Activated CD8-positive, alpha-beta T cell treated with anti-CD3 and anti-CD28 coated beads for 36 hours (primary cell): ENCODE measurements at regions not wholly inside any gene's neighbourhood (a gene's known extent, or its start where the extent isn't known, plus 50 kb on each side); places are given as distances from the start of the nearest gene placed in this dataset.

Experiments used
- ATAC-seq: fragments of 200-7000 bp; cut with Tn5 transposase; one replicate; pipeline ENCODE4 v1.10.0; 2021; ENCODE audit warnings: mild to moderate bottlenecking, moderate library complexity
- CTCF ChIA-PET: fragments of 350-600 bp; sonication (Branson Sonifier 250); formaldehyde crosslinking; loops from one replicate; lab custom pipeline; 2021; ENCODE audit warnings: antibody characterized with exemption; lab: Charles Lee
- POLR2A ChIA-PET: fragments of 350-600 bp; sonication (Branson Sonifier 250); formaldehyde crosslinking; loops from one replicate; lab custom pipeline; 2021; ENCODE audit warnings: antibody characterized with exemption; lab: Charles Lee
- DNase-seq: peaks from one replicate; pipeline ENCODE4 v3.0.0-alpha.2; 2020
- H3K27ac Mint-ChIP-seq: one replicate; pipeline ENCODE4 v1.8.0; 2021; ENCODE audit warnings: mild to moderate bottlenecking, mixed read lengths
- H3K27me3 Mint-ChIP-seq: one replicate; pipeline ENCODE4 v1.8.0; 2021; ENCODE audit warnings: mixed read lengths
- H3K36me3 Mint-ChIP-seq: one replicate; pipeline ENCODE4 v1.8.0; 2021; ENCODE audit warnings: low read depth, mixed read lengths
- H3K4me1 Mint-ChIP-seq: one replicate; pipeline ENCODE4 v1.8.0; 2021; ENCODE audit warnings: low read depth, mixed read lengths
- H3K4me3 Mint-ChIP-seq: one replicate; pipeline ENCODE4 v1.8.0; 2021; ENCODE audit warnings: mild to moderate bottlenecking, moderate library complexity, mixed read lengths
- H3K9me3 Mint-ChIP-seq: one replicate; pipeline ENCODE4 v1.8.0; 2021; ENCODE audit warnings: mixed read lengths
- intact Hi-C: fragments of 100-400 bp; cut with micrococcal nuclease; formaldehyde crosslinking; loops from one replicate; pipeline ENCODE4 v1.10.0; 2022
- TF ChIP-seq, protein P1 (sequence below): fragments of 200-600 bp; IDR thresholded peaks from one replicate; pipeline ENCODE4 v1.8.0; 2022; ENCODE audit warnings: antibody characterized with exemption, mild to moderate bottlenecking

DNA sequence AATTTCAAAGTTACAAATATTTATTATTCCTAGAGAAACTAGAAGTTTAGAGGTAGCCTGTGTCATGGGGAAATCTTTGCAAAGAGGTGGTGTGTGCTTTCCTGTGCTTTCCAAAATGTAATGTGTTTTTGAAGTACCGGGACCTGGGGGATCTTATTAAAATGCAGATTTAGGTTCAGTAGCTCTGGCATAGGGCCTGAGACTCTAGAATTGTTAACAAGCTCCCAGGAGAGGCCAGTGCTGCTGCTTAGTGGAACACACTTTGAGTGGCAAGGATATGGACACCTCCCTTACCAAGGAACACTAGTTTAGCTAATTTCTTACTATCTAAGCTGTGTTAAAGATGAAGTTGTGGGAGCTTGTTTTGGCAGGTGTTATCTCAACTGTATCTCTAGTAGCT lies 428.9 kb downstream of the VGLL3 start:
- no peak for ATAC-seq
- TF ChIP-seq, protein P1, sequence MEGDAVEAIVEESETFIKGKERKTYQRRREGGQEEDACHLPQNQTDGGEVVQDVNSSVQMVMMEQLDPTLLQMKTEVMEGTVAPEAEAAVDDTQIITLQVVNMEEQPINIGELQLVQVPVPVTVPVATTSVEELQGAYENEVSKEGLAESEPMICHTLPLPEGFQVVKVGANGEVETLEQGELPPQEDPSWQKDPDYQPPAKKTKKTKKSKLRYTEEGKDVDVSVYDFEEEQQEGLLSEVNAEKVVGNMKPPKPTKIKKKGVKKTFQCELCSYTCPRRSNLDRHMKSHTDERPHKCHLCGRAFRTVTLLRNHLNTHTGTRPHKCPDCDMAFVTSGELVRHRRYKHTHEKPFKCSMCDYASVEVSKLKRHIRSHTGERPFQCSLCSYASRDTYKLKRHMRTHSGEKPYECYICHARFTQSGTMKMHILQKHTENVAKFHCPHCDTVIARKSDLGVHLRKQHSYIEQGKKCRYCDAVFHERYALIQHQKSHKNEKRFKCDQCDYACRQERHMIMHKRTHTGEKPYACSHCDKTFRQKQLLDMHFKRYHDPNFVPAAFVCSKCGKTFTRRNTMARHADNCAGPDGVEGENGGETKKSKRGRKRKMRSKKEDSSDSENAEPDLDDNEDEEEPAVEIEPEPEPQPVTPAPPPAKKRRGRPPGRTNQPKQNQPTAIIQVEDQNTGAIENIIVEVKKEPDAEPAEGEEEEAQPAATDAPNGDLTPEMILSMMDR = no peak

GRCh38 chr3:86561215-86561614 lies 429.7 kb downstream of the VGLL3 start:
- Mint-ChIP-seq H3K27me3 (no peaks in the 10 kb centered on the region), H3K4me1 (no peaks in the 10 kb centered on the region), H3K36me3 (no peaks in the 10 kb centered on the region), H3K27ac (no peak overlapping the region), H3K4me3 (no peak overlapping the region), H3K9me3 (peaks cover 1% of the 10 kb centered on the region)
- CTCF ChIA-PET = no interaction called here
- ATAC-seq (no peak), DNase-seq (no peak)
- TF ChIP-seq, protein P1 = no peak
- intact Hi-C loops = no loop called here
- POLR2A ChIA-PET = no interaction called here

More for the DNA sequence above, 428.9 kb downstream of the VGLL3 start:
- ChIA-PET POLR2A (no interaction called here), CTCF (interaction anchor here (0.6 to 1.2 kb wide), 2 partner anchors 93 to 134 kb away, joined by 3 read pairs; no protein-coding TSS in a partner anchor)
- Mint-ChIP-seq H3K9me3 (peaks cover 1% of the 10 kb centered on the region), H3K4me3 (no peak overlapping the region), H3K4me1 (no peaks in the 10 kb centered on the region), H3K36me3 (no peaks in the 10 kb centered on the region), H3K27me3 (no peaks in the 10 kb centered on the region), H3K27ac (no peak overlapping the region)
- intact Hi-C loops = no loop called here
- DNase-seq = no peak

DNA sequence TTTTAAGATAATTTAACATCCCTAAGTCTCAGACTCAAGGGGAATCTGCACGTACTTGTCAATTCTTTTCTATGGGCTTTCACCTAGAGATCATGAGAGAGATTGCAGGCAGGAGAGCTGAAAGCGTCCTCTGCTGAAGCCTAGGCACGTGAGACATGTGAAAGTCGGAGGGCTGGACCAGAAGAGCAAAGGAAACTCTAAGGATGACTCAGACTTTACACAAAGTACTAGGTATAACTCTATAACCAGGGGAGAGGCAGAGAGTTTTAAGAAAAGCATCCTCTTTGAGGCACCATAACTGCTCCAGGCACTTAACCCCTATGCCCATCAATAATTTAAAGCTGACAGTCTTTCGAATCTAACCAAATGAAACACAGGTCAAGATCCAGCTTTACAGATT lies 436.6 kb downstream of the VGLL3 start:
- TF ChIP-seq, protein P1 = no peak
- Mint-ChIP-seq H3K27ac (no peak overlapping the region), H3K4me1 (no peaks in the 10 kb centered on the region), H3K36me3 (no peaks in the 10 kb centered on the region), H3K4me3 (no peak overlapping the region), H3K9me3 (peaks cover 5% of the 10 kb centered on the region), H3K27me3 (no peaks in the 10 kb centered on the region)
- no peak for ATAC-seq
- CTCF ChIA-PET = no interaction called here
- DNase-seq = no peak
- POLR2A ChIA-PET = no interaction called here
- intact Hi-C loops = no loop called here

DNA sequence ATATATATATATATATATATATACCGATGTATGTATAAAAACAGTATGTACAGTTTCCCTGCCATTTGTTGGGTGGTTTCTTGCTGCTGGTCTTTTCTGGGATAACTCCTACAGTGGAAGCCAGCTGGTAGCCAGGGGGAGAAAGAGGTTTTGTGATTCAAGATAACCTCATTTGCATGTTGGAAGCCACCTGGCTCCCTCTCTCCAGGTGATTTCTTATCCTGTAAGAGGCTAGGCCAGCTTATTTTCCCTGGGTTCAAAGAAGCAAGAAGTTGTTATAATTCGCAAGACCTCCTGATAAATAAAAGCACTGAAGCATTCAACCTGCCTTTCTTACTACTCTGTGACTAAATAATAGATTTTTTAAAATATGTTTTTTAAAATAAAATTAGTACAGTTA lies 443.3 kb downstream of the VGLL3 start:
- intact Hi-C loops = no loop called here
- Mint-ChIP-seq H3K4me3 (no peak overlapping the region), H3K9me3 (no peaks in the 10 kb centered on the region), H3K27me3 (no peaks in the 10 kb centered on the region), H3K4me1 (no peaks in the 10 kb centered on the region), H3K36me3 (no peaks in the 10 kb centered on the region), H3K27ac (no peak overlapping the region)
- DNase-seq = no peak
- ATAC-seq = no peak
- POLR2A ChIA-PET = no interaction called here
- TF ChIP-seq, protein P1 = no peak
- CTCF ChIA-PET = no interaction called here

- Mint-ChIP-seq H3K4me1 (no peaks in the 10 kb centered on the region), H3K4me3 (no peak overlapping the region), H3K9me3 (peaks cover 8% of the 10 kb centered on the region), H3K27ac (no peak overlapping the region), H3K27me3 (no peaks in the 10 kb centered on the region), H3K36me3 (no peaks in the 10 kb centered on the region)
- no peak for DNase-seq
- CTCF ChIA-PET = no interaction called here
- intact Hi-C loops = no loop called here
- TF ChIP-seq, protein P1 = no peak
- no peak for ATAC-seq
- POLR2A ChIA-PET = no interaction called here
Measured at GRCh38 chr3:86537171-86537570, 453.8 kb downstream of the VGLL3 start.
